Suprapubic skin (tissue), 4 donors: ENCODE measurements at regions not wholly inside any gene's neighbourhood (a gene's known extent, or its start where the extent isn't known, plus 50 kb on each side); places are given as distances from the start of the nearest gene placed in this dataset.

Source experiments
- DNase-seq, 2 donors: peaks; one replicate each; pipeline ENCODE4 v3.0.0-alpha.2; 2019; ENCODE audit warnings: low spot score in 2 of 2
- H3K27ac ChIP-seq: fragments of 200-600 bp; sonication (generic); one replicate; pipeline ENCODE4 v1.5.1; 2019
- H3K27me3 ChIP-seq: fragments of 200-600 bp; sonication (generic); one replicate; pipeline ENCODE4 v1.5.1; 2019
- H3K36me3 ChIP-seq: fragments of 200-600 bp; sonication (generic); one replicate; pipeline ENCODE4 v1.5.1; 2019
- H3K4me1 ChIP-seq: fragments of 200-600 bp; sonication (generic); one replicate; pipeline ENCODE4 v1.5.1; 2019
- H3K4me3 ChIP-seq: fragments of 200-600 bp; sonication (generic); one replicate; pipeline ENCODE4 v1.5.1; 2019; ENCODE audit warnings: mild to moderate bottlenecking
- H3K9me3 ChIP-seq: fragments of 200-600 bp; sonication (generic); one replicate; pipeline ENCODE4 v1.5.1; 2019
- CTCF ChIP-seq, 2 donors: fragments of 200-600 bp in 1 of 2; fragments of 450-650 bp in 1 of 2; sonication (generic) in 1 of 2; IDR thresholded peaks; one replicate each; pipeline ENCODE4 v1.5.1; 2016 to 2019; ENCODE audit warnings: antibody characterized with exemption in 2 of 2, mild to moderate bottlenecking in 1 of 2, moderate library complexity in 1 of 2
- EP300 ChIP-seq: sonication (generic); formaldehyde crosslinking; IDR thresholded peaks from one replicate; pipeline ENCODE4 v1.6.1; 2017; ENCODE audit warnings: antibody characterized with exemption
- POLR2A ChIP-seq, 2 donors: fragments of 450-650 bp; IDR thresholded peaks; one replicate each; pipeline ENCODE4 v1.6.1; 2017; ENCODE audit warnings: antibody characterized with exemption in 2 of 2, mild to moderate bottlenecking in 2 of 2, moderate library complexity in 2 of 2
- POLR2AphosphoS5 ChIP-seq, 3 donors: sonication (generic); formaldehyde crosslinking; IDR thresholded peaks; one replicate each; pipeline ENCODE4 v1.6.1; 2017; ENCODE audit warnings: antibody characterized with exemption in 3 of 3
- WGBS: methylation state at CpG from one replicate; pipeline ENCODE4 v1.1.5; 2018; 5-methylcytosine and 5-hydroxymethylcytosine counted together

GRCh38 chr9:107861075-107861474 lies 371.5 kb upstream of the KLF4 start:
- no peak for DNase-seq
- Histone ChIP-seq H3K4me3 (no peak overlapping the region), H3K36me3 (no peaks in the 10 kb centered on the region), H3K27ac (no peak overlapping the region), H3K9me3 (peaks cover 3% of the 10 kb centered on the region), H3K4me1 (no peaks in the 10 kb centered on the region), H3K27me3 (no peaks in the 10 kb centered on the region)
- WGBS = 96% methylated on average over 3 of the region's 3 CpGs
- TF ChIP-seq POLR2AphosphoS5 (IDR thresholded peaks at IDR 0.05) = no peak
- TF ChIP-seq EP300 = no peak
- TF ChIP-seq CTCF (IDR thresholded peaks at IDR 0.05) = no peak
- TF ChIP-seq POLR2A (IDR thresholded peaks at IDR 0.05) = no peak

GRCh38 chr9:107858260-107858659 lies 368.7 kb upstream of the KLF4 start:
- DNase-seq = no peak
- no peak overlapping the region for H3K27ac ChIP-seq
- H3K9me3 ChIP-seq = peaks cover 3% of the 10 kb centered on the region
- no peak overlapping the region for H3K4me3 ChIP-seq
- 97% methylated on average over 8 of the region's 8 CpGs for WGBS
- no peaks in the 10 kb centered on the region for H3K36me3 ChIP-seq
- H3K27me3 ChIP-seq = no peaks in the 10 kb centered on the region
- TF ChIP-seq EP300 (no peak), POLR2A (IDR thresholded peaks at IDR 0.05) (no peak), POLR2AphosphoS5 (IDR thresholded peaks at IDR 0.05) (no peak), CTCF (IDR thresholded peaks at IDR 0.05) (no peak)
- no peaks in the 10 kb centered on the region for H3K4me1 ChIP-seq

- 72% methylated on average over 2 of the region's 2 CpGs for WGBS
- Histone ChIP-seq H3K4me3 (no peak overlapping the region), H3K4me1 (no peaks in the 10 kb centered on the region), H3K27ac (no peak overlapping the region), H3K36me3 (no peaks in the 10 kb centered on the region), H3K9me3 (peaks cover 3% of the 10 kb centered on the region), H3K27me3 (no peaks in the 10 kb centered on the region)
- no peak for TF ChIP-seq POLR2A (IDR thresholded peaks at IDR 0.05)
- TF ChIP-seq EP300 = no peak
- no peak for TF ChIP-seq CTCF (IDR thresholded peaks at IDR 0.05)
- no peak for TF ChIP-seq POLR2AphosphoS5 (IDR thresholded peaks at IDR 0.05)
- no peak for DNase-seq
These were observed 367.1 kb upstream of the KLF4 start for GRCh38 chr9:107856633-107857032.

GRCh38 chr9:107855164-107855563 lies 365.6 kb upstream of the KLF4 start:
- H3K36me3 ChIP-seq = no peaks in the 10 kb centered on the region
- H3K27me3 ChIP-seq = no peaks in the 10 kb centered on the region
- H3K9me3 ChIP-seq = peaks cover 3% of the 10 kb centered on the region
- no peak overlapping the region for H3K27ac ChIP-seq
- 96% methylated on average over 1 of the region's 1 CpG for WGBS
- H3K4me1 ChIP-seq = no peaks in the 10 kb centered on the region
- H3K4me3 ChIP-seq = no peak overlapping the region
- no peak for DNase-seq
- TF ChIP-seq CTCF (IDR thresholded peaks at IDR 0.05) (no peak), POLR2AphosphoS5 (IDR thresholded peaks at IDR 0.05) (no peak), POLR2A (IDR thresholded peaks at IDR 0.05) (no peak), EP300 (no peak)

- Histone ChIP-seq H3K4me3 (no peak overlapping the region), H3K36me3 (no peaks in the 10 kb centered on the region), H3K9me3 (no peaks in the 10 kb centered on the region), H3K27ac (no peak overlapping the region), H3K4me1 (peaks cover 3% of the 10 kb centered on the region), H3K27me3 (no peaks in the 10 kb centered on the region)
- TF ChIP-seq EP300 = no peak
- no peak for TF ChIP-seq POLR2AphosphoS5 (IDR thresholded peaks at IDR 0.05)
- no peak for TF ChIP-seq CTCF (IDR thresholded peaks at IDR 0.05)
- DNase-seq = no peak
- WGBS = 72% methylated on average over 6 of the region's 6 CpGs
These were observed 363.9 kb upstream of the KLF4 start for GRCh38 chr9:107853461-107853860.
